SH-SY5Y (cell line): ENCODE measurements at regions not wholly inside any gene's neighbourhood (a gene's known extent, or its start where the extent isn't known, plus 50 kb on each side); places are given as distances from the start of the nearest gene placed in this dataset.

ENCODE experiments used
- GATA2 ChIP-seq: IDR thresholded peaks from 2 replicates; pipeline ENCODE4 v1.6.1; 2011; ENCODE audit warnings: mild to moderate bottlenecking, low read depth, low read length
- GATA3 ChIP-seq: IDR thresholded peaks from 2 replicates; pipeline ENCODE4 v1.6.1; 2011; ENCODE audit warnings: low read depth, mild to moderate bottlenecking, low read length, moderate library complexity

- no peak for TF ChIP-seq GATA2
- TF ChIP-seq GATA3 = no peak
Measured at GRCh38 chr5:36443941-36444340, 142.2 kb upstream of the RANBP3L start.
